ENCODE measurements at regions not wholly inside any gene's neighbourhood (a gene's known extent, or its start where the extent isn't known, plus 50 kb on each side); places are given as distances from the start of the nearest gene placed in this dataset.

DNA sequence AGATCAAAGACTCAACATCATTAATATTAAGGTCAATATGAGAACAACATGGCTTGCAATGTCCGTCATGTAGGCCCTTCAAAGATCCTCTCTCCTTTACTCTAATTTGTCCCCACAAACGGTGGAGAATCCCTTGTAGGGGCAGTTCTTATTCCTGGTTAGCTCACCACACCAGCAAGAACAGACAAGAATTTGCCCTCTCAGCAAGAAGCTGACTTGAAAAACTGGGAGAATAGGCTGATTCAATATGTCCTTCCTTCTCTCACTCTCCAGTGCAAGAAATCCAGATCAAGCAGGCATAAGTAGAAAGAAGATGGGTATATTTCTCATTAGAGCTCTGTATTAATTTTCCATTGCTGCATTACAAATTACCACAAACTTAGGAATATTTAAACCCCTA, 704.2 kb upstream of the SLIT2 start:
- TF ChIP-seq CTCF (IDR thresholded peaks at IDR 0.05; ENCODE audit: low read depth, low read length, poor library complexity, severe bottlenecking) = no peak
- TF ChIP-seq EZH2phosphoT487 (IDR thresholded peaks at IDR 0.05; ENCODE audit: borderline replicate concordance, low read length) = no peak

Data from DOHH2 (cell line).